Mesothelial cell of epicardium (in vitro differentiated cells): ENCODE measurements at regions not wholly inside any gene's neighbourhood (a gene's known extent, or its start where the extent isn't known, plus 50 kb on each side); places are given as distances from the start of the nearest gene placed in this dataset.

Source experiments
- DNase-seq, 2 experiments: peaks; one replicate each; pipeline ENCODE4 v3.0.0; 2021; ENCODE audit warnings: low spot score in 2 of 2; ENCODE audit not compliant: unreplicated experiment in 2 of 2
- H3K27ac Mint-ChIP-seq: 2 replicates; pipeline ENCODE4 v1.8.0; 2021; ENCODE audit warnings: mixed read lengths
- H3K27me3 Mint-ChIP-seq: 2 replicates; pipeline ENCODE4 v1.8.0; 2021; ENCODE audit warnings: low read depth, mixed read lengths
- H3K36me3 Mint-ChIP-seq: 2 replicates; pipeline ENCODE4 v1.8.0; 2021; ENCODE audit warnings: mixed read lengths
- H3K4me1 Mint-ChIP-seq: 2 replicates; pipeline ENCODE4 v1.8.0; 2021; ENCODE audit warnings: mixed read lengths
- H3K4me3 Mint-ChIP-seq: 2 replicates; pipeline ENCODE4 v1.8.0; 2021; ENCODE audit warnings: mild to moderate bottlenecking, moderate library complexity, mixed read lengths
- H3K9me3 Mint-ChIP-seq: 2 replicates; pipeline ENCODE4 v1.8.0; 2021; ENCODE audit warnings: mixed read lengths
- TF ChIP-seq, protein P1 (sequence below): fragments of 200-600 bp; sonication (generic); IDR thresholded peaks from one replicate; pipeline ENCODE4 v1.5.0; 2021; ENCODE audit warnings: antibody characterized with exemption; ENCODE audit not compliant: unreplicated experiment

DNA sequence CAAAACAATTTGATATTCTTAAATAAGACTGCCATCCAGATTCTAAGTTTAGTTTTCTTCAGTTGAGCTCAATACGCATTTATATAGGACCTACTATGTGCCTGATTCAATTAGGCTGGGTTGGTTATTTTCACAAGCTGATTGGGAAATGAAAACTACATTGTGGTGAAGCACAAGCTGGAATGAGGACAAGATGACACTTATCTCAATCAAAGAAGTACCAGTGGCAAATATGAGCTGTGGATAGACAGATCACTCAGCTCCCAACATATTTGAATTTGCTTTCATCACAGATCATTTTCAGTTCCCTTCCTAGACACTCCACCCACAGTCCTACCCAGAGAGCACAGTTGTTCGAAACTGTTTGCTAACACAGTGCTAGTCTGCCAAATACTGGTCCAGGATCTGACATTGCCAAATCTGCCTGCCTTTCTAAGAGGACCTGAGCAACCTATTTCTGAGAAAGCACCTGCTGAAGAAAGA lies 74.7 kb downstream of the LLPH start:
- DNase-seq: no peak
- Mint-ChIP-seq H3K27me3 (no peaks in the 10 kb centered on the region), H3K9me3 (no peaks in the 10 kb centered on the region), H3K36me3 (no peaks in the 10 kb centered on the region), H3K4me3 (no peak overlapping the region), H3K27ac (no peak overlapping the region), H3K4me1 (peaks cover 7% of the 10 kb centered on the region)
- TF ChIP-seq, protein P1, sequence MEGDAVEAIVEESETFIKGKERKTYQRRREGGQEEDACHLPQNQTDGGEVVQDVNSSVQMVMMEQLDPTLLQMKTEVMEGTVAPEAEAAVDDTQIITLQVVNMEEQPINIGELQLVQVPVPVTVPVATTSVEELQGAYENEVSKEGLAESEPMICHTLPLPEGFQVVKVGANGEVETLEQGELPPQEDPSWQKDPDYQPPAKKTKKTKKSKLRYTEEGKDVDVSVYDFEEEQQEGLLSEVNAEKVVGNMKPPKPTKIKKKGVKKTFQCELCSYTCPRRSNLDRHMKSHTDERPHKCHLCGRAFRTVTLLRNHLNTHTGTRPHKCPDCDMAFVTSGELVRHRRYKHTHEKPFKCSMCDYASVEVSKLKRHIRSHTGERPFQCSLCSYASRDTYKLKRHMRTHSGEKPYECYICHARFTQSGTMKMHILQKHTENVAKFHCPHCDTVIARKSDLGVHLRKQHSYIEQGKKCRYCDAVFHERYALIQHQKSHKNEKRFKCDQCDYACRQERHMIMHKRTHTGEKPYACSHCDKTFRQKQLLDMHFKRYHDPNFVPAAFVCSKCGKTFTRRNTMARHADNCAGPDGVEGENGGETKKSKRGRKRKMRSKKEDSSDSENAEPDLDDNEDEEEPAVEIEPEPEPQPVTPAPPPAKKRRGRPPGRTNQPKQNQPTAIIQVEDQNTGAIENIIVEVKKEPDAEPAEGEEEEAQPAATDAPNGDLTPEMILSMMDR: no peak

DNA sequence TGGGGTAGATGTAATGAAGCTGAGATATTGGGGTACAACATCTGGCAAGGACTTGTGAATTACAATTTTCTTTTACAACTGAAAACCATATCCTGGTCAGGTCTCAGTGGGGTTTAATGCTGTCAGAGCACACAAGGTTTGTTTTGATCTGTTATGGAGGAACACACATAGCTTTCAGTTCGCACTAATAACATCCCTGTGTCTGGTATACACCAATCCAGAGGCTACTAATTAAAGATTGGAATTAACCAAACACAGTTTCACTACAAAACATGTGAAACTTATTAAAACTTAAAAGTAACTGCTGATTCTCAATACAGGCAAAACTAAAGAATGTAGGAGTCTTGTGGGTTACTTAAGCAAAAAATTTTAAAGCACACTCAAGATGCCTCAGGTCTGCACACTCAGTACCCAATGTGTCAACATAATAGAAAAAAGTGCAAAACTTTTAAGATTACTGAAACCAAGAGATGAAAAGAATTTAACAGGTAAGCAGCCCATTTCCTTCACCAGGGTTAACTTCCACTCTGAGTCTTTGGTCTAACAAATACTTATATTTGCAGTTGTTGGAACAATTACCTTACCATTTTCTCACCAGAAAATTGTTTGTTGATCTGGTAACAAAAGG lies 77.4 kb downstream of the LLPH start:
- no peaks in the 10 kb centered on the region for H3K36me3 Mint-ChIP-seq
- no peak for DNase-seq
- H3K4me1 Mint-ChIP-seq: peaks cover 12% of the 10 kb centered on the region
- no peaks in the 10 kb centered on the region for H3K27me3 Mint-ChIP-seq
- no peaks in the 10 kb centered on the region for H3K9me3 Mint-ChIP-seq
- H3K27ac Mint-ChIP-seq: no peak overlapping the region
- TF ChIP-seq, protein P1: no peak
- H3K4me3 Mint-ChIP-seq: no peak overlapping the region

GRCh38 chr12:66051361-66051760 lies 79.2 kb downstream of the LLPH start:
- TF ChIP-seq, protein P1: no peak
- Mint-ChIP-seq H3K9me3 (no peaks in the 10 kb centered on the region), H3K36me3 (no peaks in the 10 kb centered on the region), H3K4me3 (no peak overlapping the region), H3K4me1 (peaks cover 13% of the 10 kb centered on the region), H3K27ac (no peak overlapping the region), H3K27me3 (no peaks in the 10 kb centered on the region)
- DNase-seq: no peak

DNA sequence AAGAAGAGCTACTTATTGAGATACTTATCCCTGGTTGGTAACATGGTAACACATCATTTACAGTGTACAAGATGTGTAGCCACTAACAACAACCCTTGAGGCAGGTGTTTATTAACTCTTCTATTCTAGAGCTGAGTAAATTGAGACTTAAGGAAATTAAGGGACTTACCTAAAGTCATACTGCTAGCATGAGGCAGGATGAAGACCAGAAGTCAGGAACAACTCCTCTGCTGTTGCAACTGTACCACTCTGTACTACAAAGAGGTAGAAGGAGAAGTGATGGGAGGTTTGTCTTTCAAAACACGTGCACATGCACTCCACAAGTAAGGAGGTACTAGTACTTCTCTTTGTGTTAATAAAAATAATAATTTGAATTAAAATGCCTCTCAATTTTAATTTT lies 79.9 kb downstream of the LLPH start:
- H3K9me3 Mint-ChIP-seq: no peaks in the 10 kb centered on the region
- no peak for DNase-seq
- no peaks in the 10 kb centered on the region for H3K36me3 Mint-ChIP-seq
- TF ChIP-seq, protein P1: no peak
- H3K27ac Mint-ChIP-seq: no peak overlapping the region
- H3K4me1 Mint-ChIP-seq: peaks cover 14% of the 10 kb centered on the region
- no peaks in the 10 kb centered on the region for H3K27me3 Mint-ChIP-seq
- H3K4me3 Mint-ChIP-seq: no peak overlapping the region

GRCh38 chr12:66050283-66050576 lies 80.3 kb downstream of the LLPH start:
- TF ChIP-seq, protein P1: no peak
- Mint-ChIP-seq H3K4me3 (no peak overlapping the region), H3K36me3 (no peaks in the 10 kb centered on the region), H3K4me1 (peaks cover 14% of the 10 kb centered on the region), H3K27ac (no peak overlapping the region), H3K9me3 (no peaks in the 10 kb centered on the region), H3K27me3 (no peaks in the 10 kb centered on the region)
- DNase-seq: no peak
